Neural progenitor cell (in vitro differentiated cells): ENCODE measurements at regions not wholly inside any gene's neighbourhood (a gene's known extent, or its start where the extent isn't known, plus 50 kb on each side); places are given as distances from the start of the nearest gene placed in this dataset.

Experiments
- EZH2 ChIP-seq: fragments of 200-600 bp; sonication (generic); IDR thresholded peaks from 2 replicates; pipeline ENCODE4 v1.6.1; 2017; ENCODE audit warnings: antibody characterized with exemption, mild to moderate bottlenecking, moderate library complexity
- TF ChIP-seq, protein P1 (sequence below): fragments of 200-600 bp; sonication (generic); IDR thresholded peaks from 2 replicates; pipeline ENCODE4 v1.5.1; 2017; ENCODE audit warnings: antibody characterized with exemption, mild to moderate bottlenecking

DNA sequence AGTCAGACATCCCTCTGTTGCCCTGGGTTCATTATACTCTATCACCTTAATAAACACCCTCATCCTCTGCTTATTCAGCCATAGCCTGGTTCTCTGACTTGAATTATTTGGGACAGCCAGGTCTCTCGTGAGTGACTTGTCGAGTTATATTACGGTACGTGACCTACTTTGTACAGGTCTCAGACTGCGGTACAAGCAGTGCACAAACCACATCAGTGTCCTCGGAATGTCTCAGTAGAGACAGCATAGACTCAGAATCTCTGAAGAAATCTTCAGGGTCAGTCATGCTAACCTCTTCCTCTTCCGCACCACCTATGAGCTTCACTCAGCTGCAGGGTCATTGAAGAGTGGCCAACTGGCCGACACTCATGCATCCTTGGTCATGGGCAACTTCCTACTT is 860.8 kb downstream of the BCL11B start:
- TF ChIP-seq, protein P1, sequence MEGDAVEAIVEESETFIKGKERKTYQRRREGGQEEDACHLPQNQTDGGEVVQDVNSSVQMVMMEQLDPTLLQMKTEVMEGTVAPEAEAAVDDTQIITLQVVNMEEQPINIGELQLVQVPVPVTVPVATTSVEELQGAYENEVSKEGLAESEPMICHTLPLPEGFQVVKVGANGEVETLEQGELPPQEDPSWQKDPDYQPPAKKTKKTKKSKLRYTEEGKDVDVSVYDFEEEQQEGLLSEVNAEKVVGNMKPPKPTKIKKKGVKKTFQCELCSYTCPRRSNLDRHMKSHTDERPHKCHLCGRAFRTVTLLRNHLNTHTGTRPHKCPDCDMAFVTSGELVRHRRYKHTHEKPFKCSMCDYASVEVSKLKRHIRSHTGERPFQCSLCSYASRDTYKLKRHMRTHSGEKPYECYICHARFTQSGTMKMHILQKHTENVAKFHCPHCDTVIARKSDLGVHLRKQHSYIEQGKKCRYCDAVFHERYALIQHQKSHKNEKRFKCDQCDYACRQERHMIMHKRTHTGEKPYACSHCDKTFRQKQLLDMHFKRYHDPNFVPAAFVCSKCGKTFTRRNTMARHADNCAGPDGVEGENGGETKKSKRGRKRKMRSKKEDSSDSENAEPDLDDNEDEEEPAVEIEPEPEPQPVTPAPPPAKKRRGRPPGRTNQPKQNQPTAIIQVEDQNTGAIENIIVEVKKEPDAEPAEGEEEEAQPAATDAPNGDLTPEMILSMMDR = no peak
- no peak for TF ChIP-seq EZH2
